ENCODE measurements at regions not wholly inside any gene's neighbourhood (a gene's known extent, or its start where the extent isn't known, plus 50 kb on each side); places are given as distances from the start of the nearest gene placed in this dataset.

DNA sequence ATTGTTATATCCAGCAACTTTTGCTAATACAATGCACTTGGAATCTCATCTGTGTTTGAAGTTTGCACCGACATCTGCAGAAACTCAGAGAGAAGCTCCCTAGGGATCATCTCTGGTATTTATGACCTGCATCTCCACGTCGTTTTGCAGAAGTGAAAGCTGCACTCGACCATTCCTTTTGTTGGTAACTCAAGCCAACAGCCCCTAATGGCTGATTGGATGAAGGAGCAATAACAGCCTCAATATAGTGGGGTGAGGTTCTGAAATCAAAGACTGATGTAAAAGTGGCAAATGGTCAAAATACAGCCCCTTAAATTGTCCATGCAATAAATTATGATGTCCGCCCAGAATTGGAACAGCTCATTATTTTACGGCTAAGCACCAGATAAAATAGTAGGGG, 344.2 kb upstream of the KAZN start:
- no peak for DNase-seq (ENCODE audit: low spot score)
- Histone ChIP-seq H3K36me3 (ENCODE audit: insufficient read depth, low read length, poor library complexity, severe bottlenecking) (no peaks in the 10 kb centered on the region), H3K27me3 (replicated peaks; ENCODE audit: insufficient read depth, low read depth, low read length, poor library complexity) (no peaks in the 10 kb centered on the region), H3K27ac (ENCODE audit: low read depth, low read length, poor library complexity, severe bottlenecking) (no peak overlapping the region), H3K9me3 (ENCODE audit: low read depth, low read length, poor library complexity, severe bottlenecking) (no peaks in the 10 kb centered on the region), H3K4me3 (ENCODE audit: low read depth, low read length, poor library complexity, severe bottlenecking) (no peak overlapping the region), H3K4me1 (ENCODE audit: insufficient read depth, low read length, poor library complexity, severe bottlenecking) (peaks cover 19% of the 10 kb centered on the region)
- intact Hi-C loops (cut with micrococcal nuclease; ENCODE audit: unreplicated experiment) = no loop called here
- no TSS peak for BruUV-seq (replicated peaks)
- CTCF ChIA-PET = interaction anchor here (0.7 kb wide), 1 partner anchor 76 kb away, joined by 5 read pairs; no protein-coding TSS in a partner anchor
- POLR2A ChIA-PET (ENCODE audit: low non-redundant PET) = no interaction called here
- TF ChIP-seq EZH2 (IDR thresholded peaks at IDR 0.05; ENCODE audit: borderline replicate concordance, low read depth, low read length, poor library complexity, severe bottlenecking) (no peak), CTCF (conservative IDR thresholded peaks at IDR 0.05; ENCODE audit: low read depth, low read length) (no peak)

GRCh38 chr1:14255233-14255632, 343.3 kb upstream of the KAZN start:
- ChIA-PET CTCF (interaction anchor here (0.5 to 0.7 kb wide), 2 partner anchors 77 to 292 kb away, joined by 3 to 5 read pairs; no protein-coding TSS in a partner anchor), POLR2A (ENCODE audit: low non-redundant PET) (no interaction called here)
- BruUV-seq (replicated peaks) = no TSS peak
- no peak overlapping the region for H3K27ac ChIP-seq (ENCODE audit: low read depth, low read length, poor library complexity, severe bottlenecking)
- no peak overlapping the region for H3K4me3 ChIP-seq (ENCODE audit: low read depth, low read length, poor library complexity, severe bottlenecking)
- no peak for TF ChIP-seq EZH2 (IDR thresholded peaks at IDR 0.05; ENCODE audit: borderline replicate concordance, low read depth, low read length, poor library complexity, severe bottlenecking)
- no peak for TF ChIP-seq CTCF (conservative IDR thresholded peaks at IDR 0.05; ENCODE audit: low read depth, low read length)
- no peaks in the 10 kb centered on the region for H3K36me3 ChIP-seq (ENCODE audit: insufficient read depth, low read length, poor library complexity, severe bottlenecking)
- no peaks in the 10 kb centered on the region for H3K27me3 ChIP-seq (replicated peaks; ENCODE audit: insufficient read depth, low read depth, low read length, poor library complexity)
- no peaks in the 10 kb centered on the region for H3K9me3 ChIP-seq (ENCODE audit: low read depth, low read length, poor library complexity, severe bottlenecking)
- intact Hi-C loops (cut with micrococcal nuclease; ENCODE audit: unreplicated experiment) = no loop called here
- H3K4me1 ChIP-seq (ENCODE audit: insufficient read depth, low read length, poor library complexity, severe bottlenecking) = peaks cover 21% of the 10 kb centered on the region
- DNase-seq (ENCODE audit: low spot score) = no peak

DNA sequence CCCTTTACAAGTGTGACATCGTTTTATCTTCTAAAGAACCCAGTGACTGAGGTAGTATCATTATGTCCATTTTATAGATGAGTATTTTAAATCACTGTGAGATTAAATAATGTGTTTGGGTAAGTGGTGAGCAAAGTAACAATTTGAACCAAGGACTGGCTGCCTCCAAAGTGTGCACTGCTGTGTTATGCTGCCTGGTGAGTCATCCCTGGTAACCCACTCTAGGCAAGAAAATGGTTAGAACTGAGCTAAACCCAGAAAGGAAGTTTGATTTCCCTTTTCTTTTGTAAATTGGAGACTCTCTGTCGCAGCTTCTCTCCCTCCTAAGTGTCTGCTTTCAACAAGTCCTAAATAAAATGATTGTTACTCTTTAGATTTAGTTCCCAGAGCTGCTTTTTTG, 342.8 kb upstream of the KAZN start:
- CTCF ChIA-PET = interaction anchor here (0.5 to 0.6 kb wide), 2 partner anchors 292 to 857 kb away, joined by 3 to 4 read pairs; no protein-coding TSS in a partner anchor
- H3K36me3 ChIP-seq (ENCODE audit: insufficient read depth, low read length, poor library complexity, severe bottlenecking) = no peaks in the 10 kb centered on the region
- H3K27me3 ChIP-seq (replicated peaks; ENCODE audit: insufficient read depth, low read depth, low read length, poor library complexity) = no peaks in the 10 kb centered on the region
- POLR2A ChIA-PET (ENCODE audit: low non-redundant PET) = no interaction called here
- peaks cover 21% of the 10 kb centered on the region for H3K4me1 ChIP-seq (ENCODE audit: insufficient read depth, low read length, poor library complexity, severe bottlenecking)
- no peak overlapping the region for H3K4me3 ChIP-seq (ENCODE audit: low read depth, low read length, poor library complexity, severe bottlenecking)
- no peak overlapping the region for H3K27ac ChIP-seq (ENCODE audit: low read depth, low read length, poor library complexity, severe bottlenecking)
- BruUV-seq (replicated peaks) = no TSS peak
- H3K9me3 ChIP-seq (ENCODE audit: low read depth, low read length, poor library complexity, severe bottlenecking) = no peaks in the 10 kb centered on the region
- intact Hi-C loops (cut with micrococcal nuclease; ENCODE audit: unreplicated experiment) = no loop called here
- TF ChIP-seq CTCF (conservative IDR thresholded peaks at IDR 0.05; ENCODE audit: low read depth, low read length) (no peak), EZH2 (IDR thresholded peaks at IDR 0.05; ENCODE audit: borderline replicate concordance, low read depth, low read length, poor library complexity, severe bottlenecking) (no peak)
- peak; percentile 32 for DNase-seq (ENCODE audit: low spot score)

All from A673 (cell line).